ENCODE measurements at regions not wholly inside any gene's neighbourhood (a gene's known extent, or its start where the extent isn't known, plus 50 kb on each side); places are given as distances from the start of the nearest gene placed in this dataset.
"Not testable (repeated sequence)": the region's sequence is repeated elsewhere in the genome, so short reads cannot be mapped to it uniquely, and the experiment has no call there.

DNA sequence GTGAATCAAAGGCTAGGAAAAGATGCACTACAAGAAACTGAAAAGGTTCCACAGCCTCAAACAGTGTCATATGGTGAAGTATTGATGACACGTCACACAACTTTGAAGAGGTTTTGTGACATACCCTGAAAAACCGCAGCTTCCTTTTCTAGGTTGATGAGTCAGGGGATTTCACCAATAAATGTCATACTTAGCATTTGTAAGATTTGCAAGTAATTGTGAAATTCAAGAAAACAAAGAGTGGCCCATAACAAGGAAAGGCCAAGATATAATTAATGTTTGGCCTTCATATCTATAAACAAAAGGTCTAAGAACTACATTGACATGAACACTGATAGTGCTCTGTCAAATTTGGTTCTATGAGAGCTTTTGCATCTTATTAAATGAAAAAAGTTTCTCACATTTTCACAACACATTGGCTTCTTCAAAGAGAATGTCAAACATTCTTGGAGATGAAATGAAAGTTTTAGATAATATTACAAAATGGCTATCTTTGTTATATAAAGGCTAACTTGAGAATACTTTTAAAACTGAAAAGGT, 62.0 kb upstream of the NAMPT start:
- Mint-ChIP-seq H3K27ac (peak overlapping the region; percentile 97), H3K4me1 (ENCODE audit: low read depth) (peaks cover 55% of the 10 kb centered on the region), H3K4me3 (peak overlapping the region; percentile 15), H3K36me3 (ENCODE audit: low read depth) (peaks cover 41% of the 10 kb centered on the region), H3K9me3 (peaks cover 45% of the 10 kb centered on the region), H3K27me3 (ENCODE audit: low read depth) (peaks cover 6% of the 10 kb centered on the region)
- intact Hi-C loops (cut with micrococcal nuclease) = loop anchor here (1.0 to 5.0 kb wide), 16 partner anchors 21 to 1402 kb away; partner anchors contain the start of genes CCDC71L, PIK3CG and SYPL1
- CTCF ChIA-PET = interaction anchor here (0.7 to 1.0 kb wide), 2 partner anchors 38 to 177 kb away, joined by 3 to 5 read pairs; no protein-coding TSS in a partner anchor
- peak; percentile 75 for DNase-seq

- CTCF ChIA-PET = interaction anchor here (0.7 to 1.3 kb wide), 4 partner anchors 18 to 178 kb away, joined by 3 to 5 read pairs (median 4); no protein-coding TSS in a partner anchor
- Mint-ChIP-seq H3K4me3 (peak overlapping the region; percentile 15), H3K27me3 (ENCODE audit: low read depth) (peaks cover 5% of the 10 kb centered on the region), H3K9me3 (peaks cover 48% of the 10 kb centered on the region), H3K4me1 (ENCODE audit: low read depth) (peaks cover 55% of the 10 kb centered on the region), H3K36me3 (ENCODE audit: low read depth) (peaks cover 43% of the 10 kb centered on the region), H3K27ac (peak overlapping the region; percentile 97)
- DNase-seq = no peak
- intact Hi-C loops (cut with micrococcal nuclease) = loop anchor here (1.0 to 5.0 kb wide), 16 partner anchors 21 to 1401 kb away; partner anchors contain the start of genes CCDC71L, PIK3CG and SYPL1
Measured at GRCh38 chr7:106346167-106346677, 61.4 kb upstream of the NAMPT start.

GRCh38 chr7:106345421-106346166, 60.8 kb upstream of the NAMPT start:
- peak; percentile 82 for DNase-seq
- CTCF ChIA-PET = interaction anchor here (0.6 to 1.3 kb wide), 3 partner anchors 18 to 169 kb away, joined by 3 to 4 read pairs (median 3); partner anchors contain the start of gene NAMPT
- H3K27me3 Mint-ChIP-seq (ENCODE audit: low read depth) = peaks cover 3% of the 10 kb centered on the region
- intact Hi-C loops (cut with micrococcal nuclease) = loop anchor here (1.0 to 5.0 kb wide), 22 partner anchors 15 to 1401 kb away; partner anchors contain the start of genes CCDC71L, PIK3CG and SYPL1
- H3K4me3 Mint-ChIP-seq = peak overlapping the region; percentile 15
- H3K4me1 Mint-ChIP-seq (ENCODE audit: low read depth) = peaks cover 55% of the 10 kb centered on the region
- peak overlapping the region; percentile 97 for H3K27ac Mint-ChIP-seq
- H3K9me3 Mint-ChIP-seq = peaks cover 52% of the 10 kb centered on the region
- H3K36me3 Mint-ChIP-seq (ENCODE audit: low read depth) = peaks cover 43% of the 10 kb centered on the region

GRCh38 chr7:106344861-106345260, 60.1 kb upstream of the NAMPT start:
- peaks cover 59% of the 10 kb centered on the region for H3K4me1 Mint-ChIP-seq (ENCODE audit: low read depth)
- peaks cover 57% of the 10 kb centered on the region for H3K9me3 Mint-ChIP-seq
- no peak overlapping the region for H3K4me3 Mint-ChIP-seq
- peak overlapping the region; percentile 97 for H3K27ac Mint-ChIP-seq
- intact Hi-C loops (cut with micrococcal nuclease) = loop anchor here (1.0 to 5.0 kb wide), 9 partner anchors 15 to 536 kb away; partner anchors contain the start of genes CCDC71L and SYPL1
- no peak for DNase-seq
- peaks cover 50% of the 10 kb centered on the region for H3K36me3 Mint-ChIP-seq (ENCODE audit: low read depth)
- CTCF ChIA-PET = interaction anchor here (1.0 kb wide), 1 partner anchor 118 kb away, joined by 3 read pairs; no protein-coding TSS in a partner anchor
- peaks cover 3% of the 10 kb centered on the region for H3K27me3 Mint-ChIP-seq (ENCODE audit: low read depth)

GRCh38 chr7:106344211-106344610, 59.4 kb upstream of the NAMPT start:
- DNase-seq = no peak
- H3K27me3 Mint-ChIP-seq (ENCODE audit: low read depth) = no peaks in the 10 kb centered on the region
- CTCF ChIA-PET = interaction anchor here (0.7 to 1.1 kb wide), 3 partner anchors 23 to 118 kb away, joined by 3 to 4 read pairs (median 3); no protein-coding TSS in a partner anchor
- intact Hi-C loops (cut with micrococcal nuclease) = no loop called here
- peak overlapping the region; percentile 97 for H3K27ac Mint-ChIP-seq
- peaks cover 52% of the 10 kb centered on the region for H3K36me3 Mint-ChIP-seq (ENCODE audit: low read depth)
- H3K4me1 Mint-ChIP-seq (ENCODE audit: low read depth) = peaks cover 59% of the 10 kb centered on the region
- no peak overlapping the region for H3K4me3 Mint-ChIP-seq
- peaks cover 57% of the 10 kb centered on the region for H3K9me3 Mint-ChIP-seq

- CTCF ChIA-PET; H3K27ac Mint-ChIP-seq; H3K4me3 Mint-ChIP-seq; intact Hi-C loops (cut with micrococcal nuclease); H3K27me3 Mint-ChIP-seq (ENCODE audit: low read depth): not testable (repeated sequence)
- Mint-ChIP-seq H3K36me3 (ENCODE audit: low read depth) (peaks cover 44% of the 10 kb centered on the region), H3K4me1 (ENCODE audit: low read depth) (peaks cover 45% of the 10 kb centered on the region), H3K9me3 (peaks cover 52% of the 10 kb centered on the region)
- DNase-seq = peak; percentile 56
Measured at GRCh38 chr7:106342049-106342448, 57.3 kb upstream of the NAMPT start.

DNA sequence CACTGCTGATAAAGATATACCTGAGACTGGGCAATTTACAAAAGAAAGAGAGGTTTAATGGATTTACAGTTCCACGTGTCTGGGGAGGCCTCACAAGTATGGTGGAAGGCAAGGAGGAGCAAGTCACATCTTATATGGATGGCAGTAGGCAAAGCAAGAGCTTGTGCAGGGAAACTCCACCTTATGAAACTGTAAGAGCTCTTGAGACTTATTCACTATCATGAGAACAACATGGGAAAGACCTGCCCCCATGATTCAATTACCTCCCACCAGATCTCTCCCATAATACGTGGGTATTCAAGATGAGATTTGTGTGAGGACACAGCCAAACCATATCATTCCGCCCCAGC, 55.4 kb upstream of the NAMPT start:
- Mint-ChIP-seq H3K4me1 (ENCODE audit: low read depth) (peaks cover 28% of the 10 kb centered on the region), H3K36me3 (ENCODE audit: low read depth) (peaks cover 46% of the 10 kb centered on the region), H3K9me3 (peaks cover 54% of the 10 kb centered on the region)
- H3K27me3 Mint-ChIP-seq (ENCODE audit: low read depth); H3K27ac Mint-ChIP-seq; CTCF ChIA-PET; H3K4me3 Mint-ChIP-seq; intact Hi-C loops (cut with micrococcal nuclease); DNase-seq: not testable (repeated sequence)

- CTCF ChIA-PET = interaction anchor here (0.6 kb wide), 1 partner anchor 247 kb away, joined by 5 read pairs; no protein-coding TSS in a partner anchor
Measured at GRCh38 chr7:106339513-106340246, 54.9 kb upstream of the NAMPT start.

GRCh38 chr7:106337754-106338153, 53.0 kb upstream of the NAMPT start:
- Mint-ChIP-seq H3K9me3 (peaks cover 37% of the 10 kb centered on the region), H3K4me3 (no peak overlapping the region), H3K27ac (no peak overlapping the region), H3K4me1 (ENCODE audit: low read depth) (peaks cover 5% of the 10 kb centered on the region), H3K27me3 (ENCODE audit: low read depth) (peaks cover 11% of the 10 kb centered on the region), H3K36me3 (ENCODE audit: low read depth) (peaks cover 30% of the 10 kb centered on the region)
- DNase-seq = no peak
- CTCF ChIA-PET = no interaction called here
- intact Hi-C loops (cut with micrococcal nuclease) = no loop called here

More at GRCh38 chr7:106339513-106340246, 54.9 kb upstream of the NAMPT start:
- Mint-ChIP-seq H3K27ac (no peak overlapping the region), H3K4me3 (no peak overlapping the region), H3K9me3 (peaks cover 50% of the 10 kb centered on the region), H3K36me3 (ENCODE audit: low read depth) (peaks cover 42% of the 10 kb centered on the region), H3K4me1 (ENCODE audit: low read depth) (peaks cover 22% of the 10 kb centered on the region), H3K27me3 (ENCODE audit: low read depth) (peaks cover 11% of the 10 kb centered on the region)
- DNase-seq = no peak
- intact Hi-C loops (cut with micrococcal nuclease) = no loop called here

- Mint-ChIP-seq H3K4me1 (ENCODE audit: low read depth) (peaks cover 4% of the 10 kb centered on the region), H3K27ac (no peak overlapping the region), H3K4me3 (no peak overlapping the region)
Measured at GRCh38 chr7:106335814-106336213, 51.0 kb upstream of the NAMPT start.

More at GRCh38 chr7:106335814-106336213, 51.0 kb upstream of the NAMPT start:
- intact Hi-C loops (cut with micrococcal nuclease) = no loop called here
- Mint-ChIP-seq H3K9me3 (peaks cover 23% of the 10 kb centered on the region), H3K27me3 (ENCODE audit: low read depth) (peaks cover 15% of the 10 kb centered on the region), H3K36me3 (ENCODE audit: low read depth) (peaks cover 17% of the 10 kb centered on the region)
- no peak for DNase-seq
- CTCF ChIA-PET = no interaction called here

Data from activated naive CD4-positive, alpha-beta T cell treated with anti-CD3 and anti-CD28 coated beads for 36 hours (primary cell).